ENCODE measurements at regions not wholly inside any gene's neighbourhood (a gene's known extent, or its start where the extent isn't known, plus 50 kb on each side); places are given as distances from the start of the nearest gene placed in this dataset.

DNA sequence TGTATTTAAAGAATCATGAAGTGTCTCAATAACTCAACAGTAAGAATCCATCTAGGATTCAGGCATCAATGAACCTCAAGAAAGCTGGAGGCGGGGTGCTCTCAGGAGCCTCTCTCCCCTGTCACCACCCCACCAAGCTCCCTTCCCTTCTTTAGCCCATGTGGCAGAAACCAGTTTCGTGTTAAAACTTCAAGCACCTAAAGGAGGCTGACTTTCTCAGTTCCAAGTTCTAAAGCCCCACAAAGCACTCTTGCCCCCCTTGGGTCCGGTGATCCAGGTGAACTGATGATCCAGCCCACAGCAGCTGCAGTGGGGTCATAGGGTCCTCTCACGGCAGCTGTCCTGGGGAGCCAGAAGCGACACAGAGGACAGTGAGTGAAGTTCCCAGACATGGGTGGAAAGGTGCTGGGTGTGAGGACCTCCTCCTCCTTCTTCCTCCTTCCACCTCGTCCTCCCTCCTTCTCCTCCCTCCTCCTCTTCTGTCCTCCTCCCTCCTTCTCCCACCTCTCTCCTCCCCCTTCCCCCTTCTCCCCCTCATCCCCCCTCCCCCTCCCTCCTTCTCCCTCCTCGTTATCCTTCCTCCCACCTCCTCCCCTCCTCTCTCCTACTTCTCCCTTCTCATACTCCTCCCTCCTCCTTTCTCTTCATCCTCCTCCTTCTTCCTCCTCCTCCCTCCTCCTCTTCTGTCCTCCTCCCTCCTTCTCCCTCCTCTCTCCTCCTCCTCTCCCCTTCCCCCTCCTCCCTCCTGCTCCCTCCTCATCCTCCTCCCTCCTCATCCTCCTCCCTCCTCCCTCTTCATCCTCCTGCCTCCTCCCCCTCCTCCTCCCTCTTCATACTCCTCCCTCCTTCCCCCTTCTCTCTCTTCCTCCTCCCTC is 192.4 kb upstream of the AGAP1 start:
- H3K4me1 ChIP-seq, result no peaks in the 10 kb centered on the region
- H3K27ac ChIP-seq, result no peak overlapping the region
- intact Hi-C loops (cut with DNase I; ENCODE audit: low total_unique reads), result no loop called here
- peaks cover 0 to 4% (median 0%) of the 10 kb centered on the region in 8 donors for H3K9me3 ChIP-seq
- H3K36me3 ChIP-seq, result no peaks in the 10 kb centered on the region
- no peak for DNase-seq
- H3K4me3 ChIP-seq, result no peak overlapping the region
- no peak for TF ChIP-seq POLR2A (IDR thresholded peaks at IDR 0.05)
- no peak for TF ChIP-seq POLR2AphosphoS5 (IDR thresholded peaks at IDR 0.05)
- TF ChIP-seq, protein P1, sequence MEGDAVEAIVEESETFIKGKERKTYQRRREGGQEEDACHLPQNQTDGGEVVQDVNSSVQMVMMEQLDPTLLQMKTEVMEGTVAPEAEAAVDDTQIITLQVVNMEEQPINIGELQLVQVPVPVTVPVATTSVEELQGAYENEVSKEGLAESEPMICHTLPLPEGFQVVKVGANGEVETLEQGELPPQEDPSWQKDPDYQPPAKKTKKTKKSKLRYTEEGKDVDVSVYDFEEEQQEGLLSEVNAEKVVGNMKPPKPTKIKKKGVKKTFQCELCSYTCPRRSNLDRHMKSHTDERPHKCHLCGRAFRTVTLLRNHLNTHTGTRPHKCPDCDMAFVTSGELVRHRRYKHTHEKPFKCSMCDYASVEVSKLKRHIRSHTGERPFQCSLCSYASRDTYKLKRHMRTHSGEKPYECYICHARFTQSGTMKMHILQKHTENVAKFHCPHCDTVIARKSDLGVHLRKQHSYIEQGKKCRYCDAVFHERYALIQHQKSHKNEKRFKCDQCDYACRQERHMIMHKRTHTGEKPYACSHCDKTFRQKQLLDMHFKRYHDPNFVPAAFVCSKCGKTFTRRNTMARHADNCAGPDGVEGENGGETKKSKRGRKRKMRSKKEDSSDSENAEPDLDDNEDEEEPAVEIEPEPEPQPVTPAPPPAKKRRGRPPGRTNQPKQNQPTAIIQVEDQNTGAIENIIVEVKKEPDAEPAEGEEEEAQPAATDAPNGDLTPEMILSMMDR (IDR thresholded peaks at IDR 0.05 in 8 of 11, conservative IDR thresholded peaks at IDR 0.05 in 3 of 11), result no peak
- peaks cover 0 to 43% (median 0%) of the 10 kb centered on the region in 7 donors for H3K27me3 ChIP-seq (replicated peaks in 1 of 7)
- WGBS, 5 donors, result 63 to 85% (median 70%) methylated on average over 6 to 7 of the region's 7 CpGs

DNA sequence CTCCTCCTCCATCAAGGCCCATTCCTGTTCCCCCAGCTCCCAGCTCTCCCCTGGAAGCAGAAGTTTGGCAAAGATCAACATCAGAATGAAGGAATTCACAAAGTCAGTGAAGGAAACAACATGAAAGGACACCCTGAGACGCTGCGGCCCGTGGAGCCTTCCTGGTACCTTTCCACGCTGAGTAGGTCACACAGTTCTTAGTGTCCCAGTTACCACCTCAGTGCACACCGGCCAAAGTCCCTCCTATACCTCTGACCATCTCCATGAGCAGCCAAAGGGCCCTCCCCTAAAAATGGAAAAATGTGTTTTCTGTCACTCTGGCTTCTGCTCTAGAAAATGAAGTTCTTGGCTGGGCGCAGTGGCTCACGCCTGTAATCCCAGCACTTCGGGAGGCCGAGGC is 191.6 kb upstream of the AGAP1 start:
- H3K4me3 ChIP-seq, result no peak overlapping the region
- 88 to 93% (median 92%) methylated on average over 9 of the region's 9 CpGs for WGBS, 5 donors
- no peak for DNase-seq
- peaks cover 0 to 43% (median 0%) of the 10 kb centered on the region in 7 donors for H3K27me3 ChIP-seq (replicated peaks in 1 of 7)
- intact Hi-C loops (cut with DNase I; ENCODE audit: low total_unique reads), result no loop called here
- TF ChIP-seq POLR2A (IDR thresholded peaks at IDR 0.05) (no peak), POLR2AphosphoS5 (IDR thresholded peaks at IDR 0.05) (no peak)
- TF ChIP-seq, protein P1 (IDR thresholded peaks at IDR 0.05 in 8 of 11, conservative IDR thresholded peaks at IDR 0.05 in 3 of 11), result no peak
- no peaks in the 10 kb centered on the region for H3K4me1 ChIP-seq
- no peaks in the 10 kb centered on the region for H3K36me3 ChIP-seq
- H3K27ac ChIP-seq, result no peak overlapping the region
- peaks cover 0 to 6% (median 0%) of the 10 kb centered on the region in 8 donors for H3K9me3 ChIP-seq

DNA sequence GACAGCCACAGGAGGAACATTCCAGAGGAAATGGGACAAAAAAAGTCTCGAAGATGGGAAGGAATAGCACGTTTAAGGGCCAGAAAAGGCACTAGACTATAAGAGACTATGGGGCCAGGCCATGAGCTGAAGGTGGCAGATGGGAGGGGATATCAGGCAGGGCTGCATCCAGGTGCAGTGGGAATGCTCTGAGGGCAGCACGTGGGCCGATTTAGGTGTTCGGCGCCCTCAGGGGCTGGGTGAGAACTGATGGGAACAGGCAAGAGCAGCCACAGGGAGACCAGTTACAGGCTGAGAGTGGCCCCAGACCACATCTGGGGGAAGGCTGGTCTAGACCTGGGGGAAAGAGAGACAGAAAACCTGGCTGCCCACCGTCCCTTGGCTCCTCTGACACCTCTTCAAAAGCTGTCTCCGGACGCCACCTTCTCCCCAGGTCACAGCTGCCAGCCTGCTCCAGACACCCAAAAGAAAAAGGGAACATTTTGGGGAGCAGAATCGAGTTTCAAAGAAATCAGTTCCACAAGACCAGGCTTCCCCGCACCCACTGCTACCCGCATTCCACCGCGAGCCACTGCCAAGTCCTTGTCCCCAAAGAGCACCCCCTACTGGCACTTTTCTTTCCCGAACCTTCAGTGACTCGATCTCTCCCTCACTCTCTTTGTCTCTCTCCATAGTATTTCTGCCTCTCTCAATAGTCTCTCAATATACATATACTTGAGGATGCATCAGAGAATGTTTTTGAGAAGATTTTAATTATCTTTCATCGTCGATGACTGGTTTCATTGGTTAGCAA is 190.1 kb upstream of the AGAP1 start:
- no peaks in the 10 kb centered on the region for H3K36me3 ChIP-seq
- TF ChIP-seq POLR2AphosphoS5 (IDR thresholded peaks at IDR 0.05) (no peak), POLR2A (IDR thresholded peaks at IDR 0.05) (no peak)
- TF ChIP-seq, protein P1 (IDR thresholded peaks at IDR 0.05 in 8 of 11, conservative IDR thresholded peaks at IDR 0.05 in 3 of 11), result no peak
- intact Hi-C loops (cut with DNase I; ENCODE audit: low total_unique reads), result no loop called here
- H3K4me3 ChIP-seq, result no peak overlapping the region
- 76 to 82% (median 80%) methylated on average over 18 of the region's 18 CpGs for WGBS, 5 donors
- no peak for DNase-seq
- no peak overlapping the region for H3K27ac ChIP-seq
- H3K9me3 ChIP-seq, result peaks cover 0 to 6% (median 0%) of the 10 kb centered on the region in 8 donors
- peaks cover 0 to 43% (median 0%) of the 10 kb centered on the region in 7 donors for H3K27me3 ChIP-seq (replicated peaks in 1 of 7)
- no peaks in the 10 kb centered on the region for H3K4me1 ChIP-seq

DNA sequence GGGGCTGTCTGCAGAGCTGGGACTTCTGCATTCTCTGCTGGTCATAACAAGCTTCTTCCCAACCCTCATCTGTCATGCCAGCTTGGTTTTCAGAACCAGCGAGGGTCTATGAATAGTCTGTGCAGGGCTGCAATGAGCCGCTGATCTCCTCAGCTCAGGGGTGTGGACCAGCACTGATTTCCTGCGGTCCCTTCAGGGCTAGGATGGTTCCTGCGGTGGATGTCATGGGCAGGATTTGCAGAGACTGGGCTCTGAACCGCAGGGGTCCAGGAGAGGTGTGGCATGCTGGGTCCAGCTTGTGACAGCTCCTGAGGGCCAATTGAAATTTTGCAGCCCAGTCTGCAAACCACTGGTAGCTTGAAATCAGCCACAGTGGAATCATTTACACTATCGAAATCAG is 188.2 kb upstream of the AGAP1 start:
- H3K4me1 ChIP-seq, result no peaks in the 10 kb centered on the region
- H3K27ac ChIP-seq, result no peak overlapping the region
- H3K9me3 ChIP-seq, result peaks cover 0 to 9% (median 0%) of the 10 kb centered on the region in 8 donors
- H3K4me3 ChIP-seq, result no peak overlapping the region
- TF ChIP-seq POLR2AphosphoS5 (IDR thresholded peaks at IDR 0.05) (no peak), POLR2A (IDR thresholded peaks at IDR 0.05) (no peak)
- TF ChIP-seq, protein P1 (IDR thresholded peaks at IDR 0.05 in 8 of 11, conservative IDR thresholded peaks at IDR 0.05 in 3 of 11), result no peak
- WGBS, 5 donors, result 81 to 98% (median 88%) methylated on average over 5 to 6 of the region's 6 CpGs
- DNase-seq, result no peak
- H3K27me3 ChIP-seq (replicated peaks in 1 of 7), result peaks cover 0 to 38% (median 0%) of the 10 kb centered on the region in 7 donors
- no peaks in the 10 kb centered on the region for H3K36me3 ChIP-seq
- intact Hi-C loops (cut with DNase I; ENCODE audit: low total_unique reads), result no loop called here

All from spleen (tissue), 11 donors.